ENCODE measurements at regions not wholly inside any gene's neighbourhood (a gene's known extent, or its start where the extent isn't known, plus 50 kb on each side); places are given as distances from the start of the nearest gene placed in this dataset.

DNA sequence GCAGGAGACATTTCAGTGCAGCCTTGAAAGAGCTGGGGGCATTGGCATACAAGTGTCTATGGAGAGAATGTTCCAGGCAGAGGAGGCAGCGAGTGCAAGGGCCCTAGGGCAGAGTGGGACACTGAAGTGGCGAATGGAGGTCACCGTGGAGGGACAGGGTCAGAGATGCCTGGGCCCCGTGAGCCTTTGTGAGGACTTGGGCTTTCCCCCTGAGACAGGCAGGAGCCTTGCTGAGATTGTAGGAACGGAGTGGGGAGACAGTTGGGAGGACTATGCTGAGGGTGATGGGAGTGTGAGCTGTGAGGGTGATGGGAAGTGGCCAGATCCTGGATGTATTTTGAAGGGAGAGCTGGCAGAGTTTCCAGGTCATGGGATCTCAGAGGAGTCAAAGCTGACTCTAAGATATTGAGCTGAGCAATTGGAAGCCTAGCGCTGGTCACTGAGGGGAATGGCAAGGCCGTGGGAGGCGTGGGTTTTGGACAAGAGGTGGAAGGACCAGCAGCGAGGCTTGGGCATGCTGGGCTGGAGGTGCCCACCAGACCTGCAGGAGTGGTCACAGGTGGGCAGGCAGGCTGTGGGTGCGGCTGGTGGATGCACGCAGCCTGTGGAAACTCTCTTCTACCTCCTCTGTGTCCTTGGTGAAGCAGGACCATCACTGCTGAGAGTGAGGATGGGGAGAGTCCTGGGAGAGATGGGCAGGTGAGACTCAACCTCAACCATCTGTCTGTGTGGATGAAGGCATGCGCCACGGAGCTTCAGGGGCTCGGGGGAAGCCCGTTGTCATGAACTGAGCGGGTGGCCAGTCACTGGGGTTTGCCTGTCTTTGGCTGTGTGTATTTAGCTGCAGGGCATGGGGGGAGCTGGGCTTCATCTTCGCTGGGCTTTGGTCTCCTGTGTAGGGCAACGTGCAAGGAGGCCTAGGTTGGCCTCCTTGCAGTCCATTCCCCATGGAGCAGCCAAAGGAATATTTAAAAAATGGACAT, 241.2 kb upstream of the HS6ST1 start:
- Histone ChIP-seq H3K27ac (no peak overlapping the region), H3K9me3 (no peaks in the 10 kb centered on the region), H3K36me3 (no peaks in the 10 kb centered on the region), H3K4me1 (ENCODE audit: control insufficient read depth in 1 of 2, insufficient read depth in 1 of 2, low read depth in 1 of 2, low read length in 1 of 2) (peaks cover 5% of the 10 kb centered on the region in 2 experiments), H3K27me3 (no peaks in the 10 kb centered on the region), H3K4me3 (ENCODE audit: low read depth in 1 of 2, low read length in 1 of 2) (no peak overlapping the region)
- TF ChIP-seq, protein P1, sequence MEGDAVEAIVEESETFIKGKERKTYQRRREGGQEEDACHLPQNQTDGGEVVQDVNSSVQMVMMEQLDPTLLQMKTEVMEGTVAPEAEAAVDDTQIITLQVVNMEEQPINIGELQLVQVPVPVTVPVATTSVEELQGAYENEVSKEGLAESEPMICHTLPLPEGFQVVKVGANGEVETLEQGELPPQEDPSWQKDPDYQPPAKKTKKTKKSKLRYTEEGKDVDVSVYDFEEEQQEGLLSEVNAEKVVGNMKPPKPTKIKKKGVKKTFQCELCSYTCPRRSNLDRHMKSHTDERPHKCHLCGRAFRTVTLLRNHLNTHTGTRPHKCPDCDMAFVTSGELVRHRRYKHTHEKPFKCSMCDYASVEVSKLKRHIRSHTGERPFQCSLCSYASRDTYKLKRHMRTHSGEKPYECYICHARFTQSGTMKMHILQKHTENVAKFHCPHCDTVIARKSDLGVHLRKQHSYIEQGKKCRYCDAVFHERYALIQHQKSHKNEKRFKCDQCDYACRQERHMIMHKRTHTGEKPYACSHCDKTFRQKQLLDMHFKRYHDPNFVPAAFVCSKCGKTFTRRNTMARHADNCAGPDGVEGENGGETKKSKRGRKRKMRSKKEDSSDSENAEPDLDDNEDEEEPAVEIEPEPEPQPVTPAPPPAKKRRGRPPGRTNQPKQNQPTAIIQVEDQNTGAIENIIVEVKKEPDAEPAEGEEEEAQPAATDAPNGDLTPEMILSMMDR (IDR thresholded peaks at IDR 0.05) = no peak

DNA sequence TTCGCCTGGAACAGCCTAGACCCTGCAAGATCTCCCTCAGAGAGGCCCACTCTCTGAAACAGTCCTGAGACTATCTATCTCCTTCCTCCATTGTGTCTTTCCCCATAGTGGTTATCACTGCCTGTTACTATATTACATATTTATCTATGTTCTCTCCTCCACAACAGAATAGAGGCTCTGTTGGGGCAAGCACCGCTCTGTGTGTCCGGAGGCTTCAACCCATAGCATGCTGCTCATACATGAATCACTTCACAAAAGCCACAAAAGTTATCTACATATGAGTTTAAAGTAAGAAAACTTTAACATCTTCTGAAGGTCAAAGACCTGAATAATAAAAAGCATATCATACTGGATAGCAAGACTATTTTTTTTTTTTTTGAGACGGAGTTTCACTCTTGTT, 242.1 kb upstream of the HS6ST1 start:
- Histone ChIP-seq H3K9me3 (no peaks in the 10 kb centered on the region), H3K27me3 (no peaks in the 10 kb centered on the region), H3K36me3 (no peaks in the 10 kb centered on the region), H3K27ac (no peak overlapping the region), H3K4me3 (ENCODE audit: low read depth in 1 of 2, low read length in 1 of 2) (no peak overlapping the region), H3K4me1 (ENCODE audit: control insufficient read depth in 1 of 2, insufficient read depth in 1 of 2, low read depth in 1 of 2, low read length in 1 of 2) (peaks cover 5% of the 10 kb centered on the region in 2 experiments)
- TF ChIP-seq, protein P1 (IDR thresholded peaks at IDR 0.05) = no peak

DNA sequence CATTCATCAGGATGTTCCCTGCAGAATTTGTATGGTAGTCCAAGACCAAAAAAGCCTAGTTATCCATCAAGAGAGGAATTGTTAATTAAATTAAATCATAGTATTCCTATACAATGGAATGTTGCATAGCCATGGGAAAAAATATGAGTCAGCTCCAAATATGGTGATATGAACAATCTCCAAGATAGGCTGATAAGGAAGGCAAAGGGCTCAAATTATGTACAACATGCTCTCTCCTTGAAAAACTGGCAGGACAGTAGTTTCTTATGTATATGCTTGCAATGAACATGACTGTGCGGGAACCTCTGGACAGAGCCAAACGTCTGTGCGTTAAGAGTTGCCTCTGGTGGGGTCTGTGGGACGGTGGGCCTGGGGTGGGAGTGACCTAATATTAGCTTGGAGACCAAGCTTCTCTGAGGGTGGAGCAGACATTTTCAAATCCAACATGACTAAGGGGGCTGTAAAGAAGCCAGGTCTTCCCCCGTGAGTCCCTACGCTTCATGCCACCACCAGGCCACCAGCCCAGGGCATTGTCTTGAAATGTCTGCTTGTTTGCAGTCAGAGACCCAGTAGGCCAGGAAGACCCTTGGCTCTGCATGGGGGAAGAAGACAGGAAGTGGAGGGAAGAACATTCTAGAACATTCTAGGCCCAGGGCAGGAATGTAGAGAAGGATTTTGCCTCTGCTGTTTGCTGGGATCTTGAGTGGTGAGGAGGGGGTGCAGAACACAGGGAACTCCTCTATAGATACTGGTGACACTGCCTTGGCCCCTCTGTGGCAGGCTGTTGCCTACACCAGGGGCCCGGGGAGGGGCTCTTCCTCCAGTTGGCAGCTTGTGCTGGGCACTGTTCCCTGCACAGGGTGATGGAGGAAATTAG, 244.0 kb upstream of the HS6ST1 start:
- no peaks in the 10 kb centered on the region for H3K27me3 ChIP-seq
- no peak overlapping the region for H3K27ac ChIP-seq
- H3K4me1 ChIP-seq (ENCODE audit: control insufficient read depth in 1 of 2, insufficient read depth in 1 of 2, low read depth in 1 of 2, low read length in 1 of 2) = peaks cover 3% of the 10 kb centered on the region in 2 experiments
- no peak overlapping the region for H3K4me3 ChIP-seq (ENCODE audit: low read depth in 1 of 2, low read length in 1 of 2)
- TF ChIP-seq, protein P1 (IDR thresholded peaks at IDR 0.05) = no peak
- H3K9me3 ChIP-seq = no peaks in the 10 kb centered on the region
- H3K36me3 ChIP-seq = no peaks in the 10 kb centered on the region

DNA sequence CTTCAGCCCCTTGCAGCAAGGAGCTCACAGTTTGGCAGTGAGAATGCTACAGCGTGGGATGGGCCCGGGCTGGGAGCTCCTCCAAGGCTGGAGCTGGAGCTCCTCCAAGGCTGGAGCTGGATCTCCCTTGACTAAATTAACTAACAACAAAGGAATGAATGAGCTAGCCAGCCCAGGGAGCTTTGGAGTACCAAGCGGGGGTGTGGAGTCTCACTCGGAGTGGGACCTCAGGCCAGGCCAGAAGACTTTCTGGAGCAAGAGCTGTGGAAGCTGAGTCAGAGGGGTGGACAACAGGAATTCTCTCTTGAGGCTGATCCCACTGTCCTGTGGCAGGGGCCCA, 244.7 kb upstream of the HS6ST1 start:
- TF ChIP-seq, protein P1 (IDR thresholded peaks at IDR 0.05) = no peak
- no peaks in the 10 kb centered on the region for H3K36me3 ChIP-seq
- H3K4me1 ChIP-seq (ENCODE audit: control insufficient read depth in 1 of 2, insufficient read depth in 1 of 2, low read depth in 1 of 2, low read length in 1 of 2) = no peaks in the 10 kb centered on the region
- H3K9me3 ChIP-seq = no peaks in the 10 kb centered on the region
- no peaks in the 10 kb centered on the region for H3K27me3 ChIP-seq
- no peak overlapping the region for H3K4me3 ChIP-seq (ENCODE audit: low read depth in 1 of 2, low read length in 1 of 2)
- no peak overlapping the region for H3K27ac ChIP-seq

DNA sequence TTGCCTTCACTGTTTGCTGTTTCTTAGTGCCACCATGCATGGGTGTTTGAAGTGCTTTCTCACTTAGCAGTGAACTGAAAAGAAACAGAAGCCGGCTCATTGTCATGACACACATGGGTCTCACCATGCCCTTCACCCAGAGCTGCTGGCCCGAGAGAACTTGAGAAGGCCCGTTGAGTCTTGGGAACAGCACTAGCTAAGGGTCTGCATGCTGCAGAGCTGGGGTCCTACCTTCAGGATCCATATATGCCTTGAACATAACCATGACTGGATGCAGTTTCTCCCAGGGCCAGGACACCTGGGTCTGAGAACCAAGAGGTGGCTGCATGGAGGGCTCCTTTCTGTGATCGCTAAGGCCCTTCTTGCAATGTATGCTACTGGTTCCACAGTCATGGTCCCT, 245.5 kb upstream of the HS6ST1 start:
- no peak overlapping the region for H3K4me3 ChIP-seq (ENCODE audit: low read depth in 1 of 2, low read length in 1 of 2)
- H3K27me3 ChIP-seq = no peaks in the 10 kb centered on the region
- no peaks in the 10 kb centered on the region for H3K4me1 ChIP-seq (ENCODE audit: control insufficient read depth in 1 of 2, insufficient read depth in 1 of 2, low read depth in 1 of 2, low read length in 1 of 2)
- H3K36me3 ChIP-seq = no peaks in the 10 kb centered on the region
- H3K27ac ChIP-seq = no peak overlapping the region
- TF ChIP-seq, protein P1 (IDR thresholded peaks at IDR 0.05) = no peak
- H3K9me3 ChIP-seq = no peaks in the 10 kb centered on the region
